Fibroblast of mammary gland (primary cell): ENCODE measurements at regions not wholly inside any gene's neighbourhood (a gene's known extent, or its start where the extent isn't known, plus 50 kb on each side); places are given as distances from the start of the nearest gene placed in this dataset.

Experiments used
- DNase-seq: peaks from one replicate; pipeline ENCODE4 v3.0.0-alpha.2; 2010; ENCODE audit warnings: low read depth
- H3K4me3 ChIP-seq: 2 replicates; pipeline ENCODE4 v1.5.1; 2011; ENCODE audit warnings: low read depth, mild to moderate bottlenecking, low read length, moderate library complexity; ENCODE audit not compliant: control insufficient read depth
- CTCF ChIP-seq: conservative IDR thresholded peaks from 2 replicates; pipeline ENCODE4 v1.5.1; 2011; ENCODE audit warnings: low read depth, low read length, inconsistent platforms; ENCODE audit not compliant: control insufficient read depth, insufficient read depth

- no peak for TF ChIP-seq CTCF
- no peak overlapping the region for H3K4me3 ChIP-seq
- DNase-seq: no peak
These were observed 65.5 kb upstream of the HOPX start for GRCh38 chr4:56746639-56747038.

GRCh38 chr4:56745042-56745441 lies 63.9 kb upstream of the HOPX start:
- no peak for DNase-seq
- H3K4me3 ChIP-seq: no peak overlapping the region
- TF ChIP-seq CTCF: no peak

GRCh38 chr4:56744030-56744429 lies 62.9 kb upstream of the HOPX start:
- no peak for DNase-seq
- no peak overlapping the region for H3K4me3 ChIP-seq
- no peak for TF ChIP-seq CTCF

- DNase-seq: no peak
- no peak overlapping the region for H3K4me3 ChIP-seq
- TF ChIP-seq CTCF: no peak
These were observed 62.5 kb upstream of the HOPX start for GRCh38 chr4:56743550-56743949.

GRCh38 chr4:56742080-56742871 lies 61.2 kb upstream of the HOPX start:
- H3K4me3 ChIP-seq: no peak overlapping the region
- no peak for TF ChIP-seq CTCF
- DNase-seq: peak; percentile 38

- DNase-seq: no peak
- H3K4me3 ChIP-seq: no peak overlapping the region
- TF ChIP-seq CTCF: no peak
These were observed 60.5 kb upstream of the HOPX start for GRCh38 chr4:56741595-56741994.

GRCh38 chr4:56739066-56739777 lies 58.1 kb upstream of the HOPX start:
- no peak for TF ChIP-seq CTCF
- H3K4me3 ChIP-seq: no peak overlapping the region
- DNase-seq: peak; percentile 58
